ENCODE measurements at regions not wholly inside any gene's neighbourhood (a gene's known extent, or its start where the extent isn't known, plus 50 kb on each side); places are given as distances from the start of the nearest gene placed in this dataset.
"Not testable (repeated sequence)": the region's sequence is repeated elsewhere in the genome, so short reads cannot be mapped to it uniquely, and the experiment has no call there.

DNA sequence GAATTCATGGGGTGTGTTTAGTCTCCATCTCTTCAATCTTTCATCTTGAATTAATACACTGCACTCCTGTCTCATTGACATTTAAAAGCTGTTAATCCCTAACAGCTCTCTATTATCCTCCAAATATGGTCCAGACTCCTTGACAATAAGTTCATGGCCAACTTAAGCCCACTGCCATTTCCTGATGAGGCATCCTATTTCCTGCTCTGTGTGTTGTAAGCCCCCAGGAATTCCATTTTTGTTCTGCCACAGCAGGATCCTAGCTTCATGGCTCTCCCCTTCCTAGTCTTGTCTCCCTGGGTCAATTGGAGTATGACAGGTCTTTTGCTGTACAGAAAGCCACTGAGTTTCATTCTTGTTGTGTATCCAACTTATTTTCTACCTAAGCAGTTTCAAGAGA is 218.8 kb downstream of the OTUD1 start:
- no peak for DNase-seq

DNA sequence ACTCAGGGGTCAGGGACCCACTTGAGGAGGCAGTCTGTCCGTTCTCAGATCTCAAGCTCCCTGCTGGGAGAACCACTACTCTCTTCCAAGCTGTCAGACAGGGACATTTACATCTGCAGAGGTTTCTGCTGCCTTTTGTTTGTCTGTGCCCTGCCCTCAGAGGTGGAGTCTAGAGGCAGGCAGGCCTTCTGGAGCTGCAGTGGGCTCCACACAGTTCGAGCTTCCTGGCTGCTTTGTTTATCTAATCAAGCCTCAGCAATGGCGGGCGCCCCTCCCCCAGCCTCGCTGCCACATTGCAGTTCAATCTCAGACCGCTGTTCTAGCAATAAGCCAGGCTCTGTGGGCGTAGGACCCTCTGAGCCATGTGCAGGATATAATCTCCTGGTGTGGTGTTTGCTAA is 233.0 kb downstream of the OTUD1 start:
- not testable (repeated sequence) for DNase-seq

DNA sequence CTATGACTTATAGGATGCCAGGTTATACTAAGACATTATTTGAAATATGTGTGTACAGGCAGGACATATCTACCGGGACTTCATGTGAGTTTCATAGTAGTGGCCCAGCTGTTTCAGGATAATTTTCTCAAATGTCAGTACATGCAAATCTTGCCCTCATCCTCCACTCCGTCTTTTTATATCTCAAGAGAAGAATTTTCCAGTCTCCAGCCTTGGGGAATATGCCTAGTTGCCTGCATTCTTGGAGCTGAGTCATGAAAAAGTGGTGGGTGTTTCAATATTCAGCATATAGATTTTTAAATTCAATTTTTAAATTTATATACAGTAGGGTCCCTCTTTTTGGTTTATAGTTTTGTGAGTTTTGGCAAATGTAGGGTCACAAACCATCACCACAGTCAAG is 236.7 kb downstream of the OTUD1 start:
- DNase-seq, result no peak

DNA sequence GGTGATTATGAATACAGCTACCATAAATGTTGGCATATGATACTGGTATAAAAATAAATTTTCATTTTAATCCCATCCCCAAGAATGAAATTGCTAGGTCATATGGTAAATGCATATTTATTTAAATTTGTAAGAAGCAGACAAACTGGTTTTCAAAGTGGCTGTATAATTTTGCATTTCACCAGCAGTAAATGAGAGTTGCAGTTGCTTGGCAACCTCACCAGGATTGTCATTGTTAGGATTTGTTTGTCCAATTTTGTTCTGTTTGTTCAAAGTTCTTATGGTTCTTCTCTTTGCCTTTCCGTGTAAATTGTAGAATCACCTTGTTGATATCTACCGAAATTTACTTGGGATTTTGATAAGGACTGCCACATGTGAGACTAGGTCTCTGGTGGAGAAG is 237.4 kb downstream of the OTUD1 start:
- no peak for DNase-seq

DNA sequence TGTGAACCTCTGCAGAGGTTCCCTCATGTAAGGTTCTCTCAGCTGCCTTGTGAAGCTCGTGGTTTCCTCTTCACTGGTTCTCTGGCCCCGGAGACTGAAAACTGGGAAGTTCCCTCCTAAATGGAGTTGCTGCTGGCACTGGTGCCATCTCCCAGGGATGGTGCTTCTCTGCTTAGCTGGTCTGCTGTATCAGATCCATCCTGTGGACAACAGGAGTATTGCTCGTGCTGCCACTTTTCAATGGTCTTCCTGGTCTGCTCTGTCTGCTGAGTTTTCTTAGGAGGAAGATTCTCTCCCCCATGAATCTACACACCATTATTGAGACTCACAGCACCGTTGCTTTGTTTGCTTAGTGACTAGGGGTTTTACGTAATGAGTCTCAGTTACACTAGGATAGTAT is 247.8 kb downstream of the OTUD1 start:
- DNase-seq, result no peak

DNA sequence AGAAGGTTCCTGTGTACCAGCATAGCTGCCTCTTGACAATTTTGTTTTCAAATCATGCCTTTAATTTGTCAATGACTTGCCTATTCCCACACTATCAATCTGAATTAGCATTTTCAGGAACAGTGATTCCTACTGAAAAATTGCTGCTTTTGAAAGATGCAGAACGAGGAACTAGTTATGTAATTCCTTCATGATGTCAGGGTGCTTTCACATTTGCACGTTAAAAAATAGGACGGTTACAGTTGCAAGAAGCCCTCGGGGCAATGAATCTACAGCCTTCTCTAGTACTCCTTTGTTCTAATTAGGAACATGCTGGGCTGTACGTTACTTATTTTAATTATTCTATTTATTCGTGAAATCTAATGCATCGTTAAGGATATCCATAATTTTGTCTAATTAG is 253.9 kb downstream of the OTUD1 start:
- DNase-seq, result no peak

DNA sequence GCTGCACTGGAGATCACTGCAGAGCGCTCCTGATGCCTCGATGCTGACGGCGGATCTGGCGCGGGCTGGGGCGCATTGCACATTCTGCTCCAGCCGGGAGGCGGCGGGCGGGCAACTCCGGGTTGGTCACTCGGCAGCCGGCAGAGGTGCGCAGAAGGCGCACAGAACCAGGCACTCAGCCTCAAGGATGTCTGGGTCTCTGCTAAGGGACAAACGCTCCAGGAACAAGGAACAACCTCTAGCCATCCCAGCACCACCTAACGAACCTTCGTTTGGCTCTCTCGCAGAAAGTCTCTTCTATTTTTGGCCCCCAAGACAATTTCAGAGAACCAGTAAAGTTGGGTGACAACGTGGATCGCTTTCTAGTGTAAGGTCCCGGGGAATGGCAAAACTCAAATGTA is 254.6 kb downstream of the OTUD1 start:
- no peak for DNase-seq

DNA sequence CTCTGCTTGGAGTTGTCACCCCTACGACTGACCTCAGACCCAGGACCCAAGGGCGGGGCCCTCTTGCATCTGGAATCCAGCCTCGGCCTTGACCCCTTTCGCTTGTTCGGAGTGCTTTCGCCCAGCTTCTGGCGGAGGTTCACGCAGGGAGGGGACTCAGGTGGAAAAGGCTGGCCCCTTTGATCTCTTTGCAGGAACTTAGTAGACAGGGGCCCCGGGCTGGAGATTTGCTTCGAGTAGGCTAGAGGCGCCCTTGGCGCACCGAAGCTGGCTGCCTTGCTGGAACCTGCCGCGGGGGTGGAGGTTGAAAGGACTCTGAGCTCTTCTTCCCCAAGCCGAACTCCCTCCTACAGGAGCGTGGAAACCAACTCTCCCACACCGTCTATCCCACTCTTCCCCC is 255.1 kb downstream of the OTUD1 start:
- DNase-seq, result no peak

DNA sequence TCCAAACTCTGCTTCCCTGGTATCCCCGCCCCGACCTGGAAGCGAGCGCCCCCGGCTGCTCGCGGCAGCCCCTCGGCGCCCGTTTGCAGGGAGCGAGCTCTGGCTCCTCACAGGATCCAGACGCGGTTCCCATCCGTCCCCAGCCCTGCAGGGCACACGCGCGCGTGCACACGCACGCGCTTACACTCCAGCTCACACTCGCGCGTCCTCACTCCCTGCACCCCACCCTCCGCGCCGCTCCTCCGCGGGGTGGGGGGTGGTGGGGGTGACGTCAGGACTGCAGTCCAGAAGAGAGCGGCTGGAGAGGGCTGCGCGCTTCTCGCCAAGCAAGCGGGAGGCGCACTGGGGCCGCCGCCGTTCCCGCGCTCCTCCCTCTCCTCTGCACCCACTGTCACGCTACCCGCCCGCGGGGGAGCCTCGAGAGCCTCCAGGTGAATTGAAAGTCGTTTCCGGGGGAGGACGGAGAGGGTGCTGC is 255.6 kb downstream of the OTUD1 start:
- DNase-seq, result no peak

DNA sequence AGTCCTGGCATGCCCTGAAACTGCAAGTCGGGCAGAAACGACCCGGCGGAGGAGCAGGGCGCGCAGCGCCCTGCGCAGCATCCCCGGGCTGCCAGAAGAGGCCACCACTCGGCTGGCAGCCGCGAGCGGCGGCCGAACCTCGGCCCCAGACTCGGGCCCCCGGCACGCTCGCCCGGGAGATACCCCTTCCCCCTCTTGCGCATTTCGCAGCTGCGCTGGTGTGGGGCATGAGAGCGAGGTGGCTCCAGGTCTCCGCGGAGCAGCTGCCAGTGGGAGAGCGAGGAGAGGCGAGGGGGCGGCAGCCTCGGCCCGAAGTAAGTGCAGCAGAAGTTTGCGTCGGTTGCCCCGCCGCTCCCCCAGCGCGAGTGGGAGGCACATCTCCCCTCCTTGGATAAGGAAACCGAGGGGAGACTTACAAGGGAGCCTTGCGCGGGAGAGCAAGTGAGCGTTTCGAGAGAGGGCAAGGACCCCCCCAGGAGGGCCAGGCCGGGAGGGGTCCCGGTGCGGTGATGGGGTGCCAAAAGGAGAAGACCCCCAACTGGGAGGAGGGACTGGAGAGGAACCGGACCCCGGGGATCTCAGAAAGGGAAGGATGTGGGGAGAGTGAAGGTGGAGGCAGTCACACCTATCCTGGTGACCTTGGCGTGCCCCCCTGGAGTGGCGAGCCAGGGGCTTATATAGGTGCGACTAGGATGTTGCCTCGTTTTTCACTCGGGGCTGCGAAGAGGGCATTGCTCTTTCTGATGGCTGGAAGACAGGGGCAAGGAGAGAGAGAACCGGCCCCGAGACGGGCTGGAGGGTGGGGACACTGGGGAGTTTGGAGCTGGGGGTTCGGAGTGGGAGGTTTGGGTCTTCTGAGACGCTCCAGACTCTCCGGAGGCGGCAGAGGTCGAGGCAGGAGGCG is 256.3 kb downstream of the OTUD1 start:
- no peak for DNase-seq

DNA sequence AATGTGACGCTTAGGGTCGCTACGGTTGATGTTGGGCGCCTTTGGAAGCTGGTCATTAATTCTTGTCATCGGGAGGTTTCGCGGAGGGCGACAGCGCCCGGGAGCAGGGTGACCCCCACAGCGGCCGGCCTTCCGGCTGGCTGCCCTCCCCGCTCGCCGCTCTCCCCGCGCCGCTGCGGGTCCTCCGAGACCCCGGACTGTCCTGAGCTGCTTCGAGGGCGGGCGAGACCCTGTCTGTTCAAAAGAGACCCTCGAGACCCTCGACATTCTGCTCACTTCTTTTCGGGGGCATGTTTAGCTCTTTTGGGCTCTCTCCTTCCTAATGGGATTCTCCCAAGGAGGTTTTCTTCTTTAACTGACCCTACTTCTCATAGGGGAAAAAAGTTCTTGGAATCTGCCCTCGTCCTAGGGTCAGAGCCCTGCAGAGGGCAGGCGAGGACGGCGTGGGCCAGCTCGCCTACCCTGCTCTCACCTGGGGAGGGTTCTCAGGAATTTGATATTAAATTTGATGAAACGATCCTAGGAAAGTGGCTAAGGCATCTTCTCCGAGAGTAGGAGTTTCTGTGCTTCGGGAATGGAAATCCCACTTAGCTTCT is 257.0 kb downstream of the OTUD1 start:
- no peak for DNase-seq

DNA sequence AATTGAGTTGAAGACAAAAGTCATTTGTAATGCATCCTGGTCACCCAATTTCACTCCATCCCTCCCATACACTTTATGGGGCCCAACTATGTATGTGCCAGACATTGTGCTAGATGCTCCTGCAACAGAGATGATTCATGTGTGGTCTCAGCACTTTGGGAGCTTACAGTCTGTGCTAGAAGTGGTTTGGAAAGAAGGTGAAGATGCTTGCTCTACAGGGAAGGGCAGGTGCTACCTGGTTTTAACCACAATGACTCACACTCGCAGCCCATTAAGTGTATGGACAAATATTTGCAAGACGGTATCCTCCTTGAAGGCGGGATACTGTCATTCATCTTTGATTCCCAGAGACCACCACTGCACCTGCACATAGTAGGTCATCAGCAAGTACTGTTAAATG is 257.6 kb downstream of the OTUD1 start:
- no peak for DNase-seq

DNA sequence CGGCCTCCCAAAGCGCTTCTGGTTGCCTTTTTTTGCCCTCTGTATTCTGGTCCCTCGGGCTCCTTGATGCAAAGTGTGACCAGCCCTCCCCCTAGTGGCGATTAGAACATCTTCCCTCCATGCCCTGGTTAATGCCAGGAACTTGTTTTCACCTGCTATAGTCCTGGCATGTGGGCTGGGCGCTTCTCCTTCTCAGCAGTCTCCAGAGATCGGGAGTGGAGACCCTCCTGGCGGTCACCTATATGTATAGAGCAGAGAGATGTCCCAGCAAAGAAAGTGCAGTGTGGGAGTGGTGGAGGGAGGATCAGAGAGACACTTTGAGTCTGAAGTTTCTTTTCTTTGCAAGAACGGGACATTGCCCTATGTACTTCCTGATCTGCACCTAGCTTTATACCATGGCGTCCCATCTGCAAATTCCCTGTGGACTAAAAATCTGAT is 264.1 kb downstream of the OTUD1 start:
- peak; percentile 44 for DNase-seq

DNA sequence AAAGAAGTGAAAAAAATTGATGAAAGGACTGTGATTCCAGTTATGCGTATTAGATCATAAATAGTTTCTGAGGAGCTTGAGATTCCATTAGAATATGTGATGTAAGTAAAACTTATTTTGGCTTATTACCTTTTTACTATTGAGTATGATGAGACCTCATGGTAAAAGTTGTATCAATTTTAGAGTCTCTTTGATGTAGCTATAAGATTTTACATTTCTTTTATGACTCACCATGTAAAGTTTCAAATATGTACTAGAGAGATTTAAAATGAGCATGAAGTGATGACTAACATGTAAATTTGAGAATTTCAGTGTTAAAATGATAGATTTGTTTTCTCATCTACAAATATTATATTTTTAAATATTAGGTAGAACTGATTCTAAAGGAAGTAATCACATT is 276.5 kb downstream of the OTUD1 start:
- no peak for DNase-seq

DNA sequence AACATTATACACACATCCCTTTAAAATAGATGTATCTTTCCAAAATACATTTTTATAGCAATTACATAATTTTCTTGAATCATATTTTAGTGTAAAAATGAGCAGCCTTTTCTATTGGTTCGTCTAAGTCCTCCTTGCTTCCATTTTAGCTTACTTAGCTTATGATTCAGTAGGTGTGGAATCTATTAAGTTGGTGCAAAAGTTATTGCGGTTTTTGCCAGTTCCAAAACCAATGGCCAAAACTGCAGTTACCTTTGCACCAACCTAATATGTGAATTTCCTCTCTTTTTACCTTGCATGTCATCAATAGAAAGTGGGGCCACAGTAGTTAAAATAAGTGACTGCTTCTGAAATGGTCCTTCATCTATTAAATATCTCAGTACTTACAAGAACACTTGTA is 279.0 kb downstream of the OTUD1 start:
- DNase-seq, result no peak

DNA sequence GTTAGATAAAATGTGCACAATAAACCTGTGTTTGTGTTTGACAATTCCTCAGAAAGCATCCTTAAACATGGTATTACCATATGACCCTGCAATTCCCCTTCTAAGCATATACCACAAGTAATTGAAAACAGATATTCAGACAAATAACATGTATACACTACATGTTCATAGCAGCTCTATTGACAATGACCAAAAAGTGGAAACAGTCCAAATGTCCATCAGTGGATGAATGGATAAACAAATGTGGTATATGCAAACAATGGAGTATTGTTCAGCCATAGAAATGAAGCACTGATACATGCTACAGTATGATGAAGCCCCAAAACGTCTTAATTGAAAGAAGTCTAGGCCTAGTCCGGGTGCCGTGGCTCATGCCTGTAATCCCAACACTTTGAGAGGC is 280.1 kb downstream of the OTUD1 start:
- no peak for DNase-seq

DNA sequence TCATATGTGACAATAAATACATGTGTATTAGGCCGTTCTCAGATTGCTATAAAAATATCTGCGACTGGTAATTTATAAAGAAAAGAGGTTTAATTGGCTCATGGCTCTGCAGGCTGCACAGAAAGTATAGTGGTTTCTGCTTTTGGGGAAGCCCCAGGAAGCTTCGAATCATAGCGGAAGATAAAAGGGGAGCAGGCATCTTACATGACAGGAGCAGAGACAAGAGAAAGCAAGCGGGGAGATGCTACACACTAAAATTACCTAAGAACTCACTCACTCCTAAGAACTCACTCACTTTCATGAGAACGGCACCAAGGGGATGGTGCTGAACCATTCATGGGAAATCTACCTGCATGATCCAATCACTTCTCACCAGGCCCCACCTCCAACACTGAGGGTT is 284.9 kb downstream of the OTUD1 start:
- no peak for DNase-seq

DNA sequence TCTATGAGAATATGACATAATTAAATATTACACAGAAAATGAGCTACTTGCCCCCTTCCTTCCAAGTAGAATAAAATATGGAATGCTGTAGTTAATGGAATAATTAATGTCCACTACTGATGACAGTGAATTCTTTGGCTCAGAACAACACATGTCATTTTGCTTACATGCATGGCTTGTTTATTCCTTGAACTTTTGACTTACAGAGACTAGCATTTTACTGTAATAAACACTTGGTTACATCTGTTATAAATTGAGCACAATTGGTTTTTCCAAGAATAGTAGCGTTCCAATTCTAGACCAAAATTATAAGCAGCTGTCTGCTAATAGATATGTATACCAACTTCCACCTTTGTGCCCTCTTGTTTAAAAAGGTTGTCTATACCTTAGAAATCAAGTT is 286.7 kb downstream of the OTUD1 start:
- no peak for DNase-seq

DNA sequence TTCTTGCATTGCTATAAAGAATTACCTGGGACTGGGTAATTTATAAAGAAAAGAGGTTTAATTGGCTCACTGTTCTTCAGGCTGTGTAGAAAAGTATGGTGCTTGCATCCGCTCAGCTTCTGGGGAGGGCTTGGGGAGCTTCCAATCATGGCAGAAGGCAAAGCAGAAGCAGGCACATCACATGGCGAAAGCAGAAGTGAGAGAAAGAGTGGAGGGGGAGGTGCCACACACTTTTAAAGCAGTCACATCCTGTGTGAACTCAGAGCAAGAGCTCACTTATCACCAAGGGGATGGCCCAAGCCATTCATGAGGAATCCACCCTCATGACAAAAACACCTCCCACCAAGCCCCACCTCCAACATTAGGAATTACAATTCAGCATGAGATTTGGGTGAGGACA is 303.5 kb downstream of the OTUD1 start:
- no peak for DNase-seq

DNA sequence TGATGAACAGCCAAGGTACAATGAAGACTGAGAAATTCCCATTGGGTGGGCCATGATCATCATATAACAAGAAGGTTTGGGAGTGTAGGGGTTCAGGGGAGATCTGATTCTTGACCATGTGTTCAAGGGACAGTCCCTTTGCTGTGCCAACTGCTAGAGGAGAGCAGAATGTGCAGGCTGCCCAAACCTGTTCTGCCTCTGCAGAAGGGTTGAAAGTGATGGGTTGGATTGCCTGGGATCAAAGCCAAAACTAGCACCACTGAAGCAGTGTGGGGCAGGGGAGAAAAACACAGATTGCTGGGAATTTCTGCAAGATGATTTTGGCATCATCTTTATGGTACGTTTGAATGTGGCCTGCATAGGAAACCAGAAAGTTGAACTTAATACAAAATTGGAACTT is 303.9 kb downstream of the OTUD1 start:
- no peak for DNase-seq

DNA sequence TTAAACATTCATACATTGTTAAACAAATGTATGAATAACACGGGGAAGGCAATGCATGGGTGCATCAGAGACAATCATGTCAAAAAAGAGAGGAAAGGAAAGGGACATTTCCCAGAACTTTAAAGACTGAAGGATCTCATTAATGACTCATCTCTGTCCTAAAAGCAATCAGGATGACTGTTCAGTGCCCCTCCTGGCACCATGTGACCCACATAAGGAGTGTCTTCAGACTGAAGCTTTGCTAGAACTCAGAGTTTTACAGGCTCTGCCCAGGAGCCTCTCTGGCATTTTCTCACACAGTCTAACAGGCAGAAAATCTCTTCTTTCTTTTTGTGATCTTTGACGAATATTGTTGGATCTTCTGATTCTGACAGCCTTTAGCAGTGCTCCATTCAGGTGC is 315.3 kb downstream of the OTUD1 start:
- no peak for DNase-seq

DNA sequence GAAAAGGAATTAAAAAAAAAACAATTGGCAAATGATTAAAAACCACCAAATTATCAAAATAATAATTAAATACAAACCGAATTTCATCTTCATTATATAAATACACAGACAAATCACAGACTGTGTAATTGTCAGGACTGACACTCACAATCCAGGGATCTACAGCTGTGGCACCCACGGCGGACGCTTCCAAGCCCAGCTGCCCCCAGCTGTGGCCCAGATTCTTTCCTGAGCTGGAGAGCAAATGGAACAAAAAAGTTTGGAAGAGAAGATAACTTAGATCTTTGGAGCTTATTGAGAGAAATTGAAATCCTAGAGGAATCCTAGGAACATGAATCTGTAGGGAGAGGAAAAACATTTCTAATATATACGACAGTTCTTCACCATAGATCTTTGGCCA is 316.1 kb downstream of the OTUD1 start:
- no peak for DNase-seq

DNA sequence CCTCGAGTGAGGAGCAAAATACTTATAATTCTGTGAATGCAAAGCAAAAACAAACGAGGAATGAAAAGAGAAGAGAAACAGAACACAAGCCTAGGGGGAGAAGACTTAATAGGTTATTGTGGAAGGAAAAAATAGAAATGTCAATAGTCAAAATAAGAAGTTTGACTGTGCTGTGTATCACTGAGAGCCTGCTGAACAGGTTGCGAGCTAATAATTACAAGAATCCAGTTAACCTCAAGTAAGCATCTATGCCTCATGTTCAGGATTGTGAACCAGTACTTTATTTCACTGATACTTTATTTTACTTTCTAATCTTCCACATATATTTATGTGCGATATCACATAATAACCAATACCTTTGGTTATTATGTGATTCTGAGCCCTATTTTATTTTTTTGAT is 316.7 kb downstream of the OTUD1 start:
- no peak for DNase-seq

DNA sequence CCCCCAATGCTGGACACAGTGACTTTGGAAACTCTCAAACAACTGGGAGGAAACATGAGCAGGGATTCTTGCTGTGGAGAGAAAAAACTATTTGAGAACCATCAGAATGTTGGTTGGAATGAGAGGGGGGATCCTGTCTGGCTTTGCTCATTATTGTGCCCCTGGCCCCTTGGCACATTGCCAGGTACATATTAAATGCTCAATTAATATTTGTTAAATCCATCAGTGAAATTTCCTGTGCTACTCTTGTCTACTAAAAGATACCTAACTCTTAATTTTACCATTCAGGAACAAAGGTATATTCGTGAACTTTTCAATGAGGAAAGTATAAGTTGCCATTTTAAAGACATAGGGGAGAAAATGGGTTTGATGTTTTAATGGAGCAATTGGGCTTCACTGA is 329.4 kb downstream of the OTUD1 start:
- no peak for DNase-seq

DNA sequence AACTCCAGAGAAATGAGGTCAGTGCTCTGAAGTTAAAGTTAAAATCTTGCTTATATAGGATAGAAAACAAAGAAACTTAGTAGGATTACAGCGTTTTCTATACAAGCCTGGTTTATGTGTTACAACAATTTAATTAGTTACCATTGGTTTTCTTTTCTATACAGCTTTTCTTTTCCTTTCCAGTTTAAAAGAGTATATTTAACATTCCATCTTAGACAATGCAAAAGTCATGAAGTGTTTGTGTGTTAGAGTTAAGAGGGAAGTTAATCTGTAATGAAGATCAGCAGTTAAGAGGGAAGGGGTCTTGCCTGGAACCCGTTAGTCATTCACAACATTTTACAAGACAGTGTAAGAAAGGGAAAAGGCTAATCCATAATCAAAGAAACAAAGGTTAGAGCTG is 338.3 kb downstream of the OTUD1 start:
- no peak for DNase-seq
